ENCODE measurements at regions not wholly inside any gene's neighbourhood (a gene's known extent, or its start where the extent isn't known, plus 50 kb on each side); places are given as distances from the start of the nearest gene placed in this dataset.

- CTCF ChIA-PET: no interaction called here
These were observed 732.6 kb downstream of the CCSER2 start for GRCh38 chr10:85060944-85061343.

DNA sequence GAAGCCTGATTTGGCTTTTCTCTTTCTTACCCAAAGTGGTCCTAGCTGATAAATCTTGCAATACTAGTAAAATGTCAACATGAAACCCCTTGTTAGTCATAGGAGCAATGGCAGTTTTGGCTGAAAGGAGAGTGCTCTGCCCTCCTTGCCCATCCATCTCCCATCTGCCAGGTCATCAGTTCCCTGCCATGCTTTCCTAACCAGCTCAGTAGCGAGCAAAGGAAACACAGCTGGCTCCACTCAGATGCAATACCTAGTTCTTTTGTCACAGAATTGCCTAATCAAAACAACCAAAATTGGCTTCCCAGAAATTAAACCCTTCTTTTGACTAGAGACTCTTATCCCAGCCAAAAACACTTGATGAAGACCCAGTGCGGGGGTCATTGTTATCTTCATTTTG, 733.0 kb downstream of the CCSER2 start:
- ChIA-PET CTCF (no interaction called here), POLR2A (no interaction called here)
- TF ChIP-seq SUZ12 (IDR thresholded peaks at IDR 0.05): no peak
- no peak for TF ChIP-seq FOXA1 (IDR thresholded peaks at IDR 0.05)
- TF ChIP-seq ELF4 (IDR thresholded peaks at IDR 0.05): no peak
- no peak for TF ChIP-seq HDGF (IDR thresholded peaks at IDR 0.05; ENCODE audit: borderline replicate concordance)
- no peak for TF ChIP-seq CTBP1 (IDR thresholded peaks at IDR 0.05; ENCODE audit: borderline replicate concordance)
- no peak for TF ChIP-seq FOXM1 (IDR thresholded peaks at IDR 0.05; ENCODE audit: borderline replicate concordance)
- TF ChIP-seq ARNT (IDR thresholded peaks at IDR 0.05): no peak
- no peak for TF ChIP-seq L3MBTL2 (conservative IDR thresholded peaks at IDR 0.05)
- TF ChIP-seq ZNF384 (IDR thresholded peaks at IDR 0.05): no peak
- no peak for DNase-seq (ENCODE audit: extremely low spot score)

More at GRCh38 chr10:85060944-85061343, 732.6 kb downstream of the CCSER2 start:
- POLR2A ChIA-PET: no interaction called here
- TF ChIP-seq HDGF (IDR thresholded peaks at IDR 0.05; ENCODE audit: borderline replicate concordance) (no peak), ZNF384 (IDR thresholded peaks at IDR 0.05) (no peak), FOXM1 (IDR thresholded peaks at IDR 0.05; ENCODE audit: borderline replicate concordance) (no peak), FOXA1 (IDR thresholded peaks at IDR 0.05) (no peak), ARNT (IDR thresholded peaks at IDR 0.05) (no peak), ELF4 (IDR thresholded peaks at IDR 0.05) (no peak), L3MBTL2 (conservative IDR thresholded peaks at IDR 0.05) (no peak), FOXK2 (IDR thresholded peaks at IDR 0.05) (no peak), SP1 (IDR thresholded peaks at IDR 0.05) (no peak), TARDBP (IDR thresholded peaks at IDR 0.05) (no peak), CTBP1 (IDR thresholded peaks at IDR 0.05; ENCODE audit: borderline replicate concordance) (no peak), BHLHE40 (IDR thresholded peaks at IDR 0.05; ENCODE audit: borderline replicate concordance) (no peak)
- DNase-seq (ENCODE audit: extremely low spot score): no peak

DNA sequence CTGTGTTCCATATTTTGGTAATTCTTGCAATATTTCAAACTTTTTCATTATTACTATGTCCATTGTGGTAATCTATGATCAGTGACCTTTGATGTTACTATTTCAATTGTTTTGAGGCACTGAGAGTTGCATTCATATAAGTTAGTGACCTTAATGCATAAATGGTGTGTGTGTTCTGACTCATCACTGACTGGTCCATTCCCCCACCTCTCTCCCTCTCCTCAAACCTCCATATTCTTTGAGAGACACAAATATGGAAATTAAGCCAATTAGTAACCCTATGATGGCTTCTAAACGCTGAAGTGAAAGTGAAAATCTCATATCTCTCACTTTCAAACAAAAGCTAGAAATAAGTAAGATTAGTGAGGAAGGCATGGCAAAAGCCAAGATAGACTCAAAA, 739.6 kb downstream of the CCSER2 start:
- ChIA-PET POLR2A (no interaction called here), CTCF (no interaction called here)
- no peak for TF ChIP-seq HDGF (IDR thresholded peaks at IDR 0.05; ENCODE audit: borderline replicate concordance)
- no peak for TF ChIP-seq FOXM1 (IDR thresholded peaks at IDR 0.05; ENCODE audit: borderline replicate concordance)
- TF ChIP-seq ELF4 (IDR thresholded peaks at IDR 0.05): no peak
- TF ChIP-seq TARDBP (IDR thresholded peaks at IDR 0.05): no peak
- no peak for TF ChIP-seq FOXK2 (IDR thresholded peaks at IDR 0.05)
- TF ChIP-seq ZNF384 (IDR thresholded peaks at IDR 0.05): no peak
- TF ChIP-seq, protein P1, sequence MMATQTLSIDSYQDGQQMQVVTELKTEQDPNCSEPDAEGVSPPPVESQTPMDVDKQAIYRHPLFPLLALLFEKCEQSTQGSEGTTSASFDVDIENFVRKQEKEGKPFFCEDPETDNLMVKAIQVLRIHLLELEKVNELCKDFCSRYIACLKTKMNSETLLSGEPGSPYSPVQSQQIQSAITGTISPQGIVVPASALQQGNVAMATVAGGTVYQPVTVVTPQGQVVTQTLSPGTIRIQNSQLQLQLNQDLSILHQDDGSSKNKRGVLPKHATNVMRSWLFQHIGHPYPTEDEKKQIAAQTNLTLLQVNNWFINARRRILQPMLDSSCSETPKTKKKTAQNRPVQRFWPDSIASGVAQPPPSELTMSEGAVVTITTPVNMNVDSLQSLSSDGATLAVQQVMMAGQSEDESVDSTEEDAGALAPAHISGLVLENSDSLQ (IDR thresholded peaks at IDR 0.05): no peak
- no peak for TF ChIP-seq SUZ12 (IDR thresholded peaks at IDR 0.05)
- TF ChIP-seq L3MBTL2 (conservative IDR thresholded peaks at IDR 0.05): no peak
- TF ChIP-seq BHLHE40 (IDR thresholded peaks at IDR 0.05; ENCODE audit: borderline replicate concordance): no peak
- no peak for TF ChIP-seq FOXA1 (IDR thresholded peaks at IDR 0.05)
- no peak for TF ChIP-seq NFRKB (IDR thresholded peaks at IDR 0.05)
- no peak for TF ChIP-seq LEF1 (IDR thresholded peaks at IDR 0.05; ENCODE audit: borderline replicate concordance)
- DNase-seq (ENCODE audit: extremely low spot score): no peak

- ChIA-PET CTCF (no interaction called here), POLR2A (no interaction called here)
- TF ChIP-seq HDGF (IDR thresholded peaks at IDR 0.05; ENCODE audit: borderline replicate concordance) (no peak), BHLHE40 (IDR thresholded peaks at IDR 0.05; ENCODE audit: borderline replicate concordance) (no peak)
- no peak for DNase-seq (ENCODE audit: extremely low spot score)
These were observed 752.5 kb downstream of the CCSER2 start for GRCh38 chr10:85080934-85081333.

DNA sequence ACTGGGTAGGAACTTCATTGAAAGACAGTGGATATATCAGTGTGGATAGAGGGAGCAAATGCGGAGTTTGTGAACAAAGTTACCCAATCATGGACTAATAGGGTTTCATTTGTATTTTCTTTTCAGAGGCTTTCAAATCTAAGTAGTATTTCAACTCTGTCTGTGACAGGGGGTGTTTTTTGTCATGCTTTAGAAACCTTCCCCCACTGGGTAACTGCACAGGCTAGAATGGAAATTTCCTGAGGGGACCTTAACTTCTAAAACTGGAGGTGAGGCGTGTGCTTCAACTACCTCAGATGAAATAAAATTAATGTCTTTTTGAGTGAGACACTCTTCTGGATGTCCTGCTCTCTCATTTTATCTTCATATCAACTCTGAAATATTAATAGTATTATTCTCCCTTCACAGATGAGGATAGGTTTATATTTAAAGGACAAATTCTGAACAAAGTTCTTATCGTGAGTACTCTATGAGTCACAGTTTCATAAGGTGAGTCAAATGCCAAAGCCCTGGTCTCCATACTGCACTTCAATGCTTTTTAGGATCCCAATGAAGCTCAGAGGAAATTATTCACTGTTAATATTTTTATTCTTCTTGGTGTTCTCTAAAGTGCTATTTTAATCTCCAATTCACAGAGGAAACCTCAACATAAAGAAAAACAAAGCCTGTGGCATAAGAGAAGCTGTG, 770.6 kb downstream of the CCSER2 start:
- ChIA-PET POLR2A (no interaction called here), CTCF (no interaction called here)
- no peak for TF ChIP-seq L3MBTL2 (conservative IDR thresholded peaks at IDR 0.05)
- TF ChIP-seq ARNT (IDR thresholded peaks at IDR 0.05): no peak
- no peak for TF ChIP-seq SP1 (IDR thresholded peaks at IDR 0.05)
- TF ChIP-seq HDGF (IDR thresholded peaks at IDR 0.05; ENCODE audit: borderline replicate concordance): no peak
- TF ChIP-seq FOXA1 (IDR thresholded peaks at IDR 0.05): no peak
- no peak for TF ChIP-seq NFRKB (IDR thresholded peaks at IDR 0.05)
- TF ChIP-seq, protein P1 (IDR thresholded peaks at IDR 0.05): no peak
- no peak for DNase-seq (ENCODE audit: extremely low spot score)

DNA sequence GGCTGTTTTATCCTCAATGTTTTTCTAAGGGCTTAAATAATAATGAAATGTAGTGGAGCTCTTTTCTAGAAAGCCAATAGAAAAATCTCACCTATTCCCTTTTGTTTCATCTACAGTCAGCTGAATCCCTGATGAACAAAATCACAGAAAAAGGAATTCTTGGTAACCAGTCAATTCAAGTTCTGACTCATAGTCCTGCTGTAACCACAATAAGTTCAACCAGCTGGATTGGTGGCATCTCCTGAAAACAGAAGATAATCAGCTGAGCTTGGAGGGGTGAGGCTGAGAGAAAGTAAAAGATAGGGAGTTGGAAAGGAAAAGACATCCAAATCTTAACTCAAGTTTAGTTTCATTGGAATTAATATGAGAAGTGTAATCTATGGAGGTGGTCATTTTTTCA, 772.1 kb downstream of the CCSER2 start:
- no peak for TF ChIP-seq CTBP1 (IDR thresholded peaks at IDR 0.05; ENCODE audit: borderline replicate concordance)
- no peak for TF ChIP-seq SUZ12 (IDR thresholded peaks at IDR 0.05)
- TF ChIP-seq TARDBP (IDR thresholded peaks at IDR 0.05): no peak
- no peak for TF ChIP-seq HDGF (IDR thresholded peaks at IDR 0.05; ENCODE audit: borderline replicate concordance)
- no peak for TF ChIP-seq FOXA1 (IDR thresholded peaks at IDR 0.05)
- no peak for TF ChIP-seq ZNF384 (IDR thresholded peaks at IDR 0.05)
- no peak for TF ChIP-seq ARNT (IDR thresholded peaks at IDR 0.05)
- no peak for TF ChIP-seq LEF1 (IDR thresholded peaks at IDR 0.05; ENCODE audit: borderline replicate concordance)
- TF ChIP-seq FOXM1 (IDR thresholded peaks at IDR 0.05; ENCODE audit: borderline replicate concordance): no peak
- ChIA-PET POLR2A (no interaction called here), CTCF (no interaction called here)

DNA sequence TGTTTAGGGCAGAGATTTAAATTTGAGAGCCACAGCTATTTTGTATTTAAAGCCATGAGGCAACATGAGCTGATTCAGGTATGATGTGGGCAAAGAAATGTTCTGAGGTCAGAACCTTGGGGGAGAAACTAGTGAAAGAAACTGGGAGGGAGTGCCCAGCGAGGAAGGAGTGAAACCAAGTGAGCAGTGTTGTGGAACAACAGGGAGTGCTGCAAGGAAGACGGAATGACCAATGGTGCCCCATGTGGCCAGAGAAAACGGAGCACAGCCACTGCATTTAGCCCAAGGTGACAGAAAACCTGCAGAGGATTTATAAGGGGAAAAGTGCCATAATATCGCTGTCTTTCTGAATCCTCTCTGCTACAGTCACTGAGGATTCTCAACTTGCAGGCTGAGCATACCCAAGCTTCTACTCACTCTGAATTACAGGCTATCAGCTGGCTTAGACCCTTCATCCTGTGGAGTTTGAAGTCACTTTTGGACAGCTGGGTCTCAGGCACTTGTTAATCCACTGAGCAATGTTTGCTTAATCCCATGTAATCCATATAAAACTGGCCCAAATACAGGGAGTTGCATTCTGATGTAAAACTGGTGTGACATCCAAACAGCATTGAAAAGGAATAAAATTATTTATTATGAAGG, 777.3 kb downstream of the CCSER2 start:
- peak; percentile 36 for DNase-seq (ENCODE audit: extremely low spot score)
- ChIA-PET POLR2A (no interaction called here), CTCF (no interaction called here)
- no peak for TF ChIP-seq ARNT (IDR thresholded peaks at IDR 0.05)
- no peak for TF ChIP-seq SP1 (IDR thresholded peaks at IDR 0.05)
- TF ChIP-seq HDGF (IDR thresholded peaks at IDR 0.05; ENCODE audit: borderline replicate concordance): no peak
- no peak for TF ChIP-seq SUZ12 (IDR thresholded peaks at IDR 0.05)
- TF ChIP-seq L3MBTL2 (conservative IDR thresholded peaks at IDR 0.05): no peak
- TF ChIP-seq NFRKB (IDR thresholded peaks at IDR 0.05): no peak
- TF ChIP-seq BHLHE40 (IDR thresholded peaks at IDR 0.05; ENCODE audit: borderline replicate concordance): no peak
- no peak for TF ChIP-seq FOXA1 (IDR thresholded peaks at IDR 0.05)
- no peak for TF ChIP-seq FOXM1 (IDR thresholded peaks at IDR 0.05; ENCODE audit: borderline replicate concordance)
- TF ChIP-seq LEF1 (IDR thresholded peaks at IDR 0.05; ENCODE audit: borderline replicate concordance): no peak
- no peak for TF ChIP-seq CTBP1 (IDR thresholded peaks at IDR 0.05; ENCODE audit: borderline replicate concordance)
- no peak for TF ChIP-seq ZNF384 (IDR thresholded peaks at IDR 0.05)
- TF ChIP-seq TARDBP (IDR thresholded peaks at IDR 0.05): no peak

More for the DNA sequence above, 772.1 kb downstream of the CCSER2 start:
- no peak for DNase-seq (ENCODE audit: extremely low spot score)

All from HEK293T (cell line).